CD4-positive, alpha-beta memory T cell (primary cell): ENCODE measurements at regions not wholly inside any gene's neighbourhood (a gene's known extent, or its start where the extent isn't known, plus 50 kb on each side); places are given as distances from the start of the nearest gene placed in this dataset.

ENCODE experiments used
- CTCF ChIA-PET: fragments of 350-600 bp; sonication (Branson Sonifier 250); formaldehyde crosslinking; loops from one replicate; lab custom pipeline; 2021; ENCODE audit warnings: inconsistent platforms; ENCODE audit not compliant: partially characterized antibody; lab: Charles Lee
- POLR2A ChIA-PET: fragments of 350-600 bp; sonication (Branson Sonifier 250); formaldehyde crosslinking; loops from one replicate; lab custom pipeline; 2021; ENCODE audit not compliant: partially characterized antibody; lab: Charles Lee
- DNase-seq, 5 donors: peaks; one replicate each; pipeline versions ENCODE4 v3.0.0 to v3.0.0-alpha.2; 2020 to 2022; ENCODE audit warnings: mixed read lengths in 1 of 5
- H3K27ac ChIP-seq: one replicate; pipeline ENCODE4 v1.7.0; 2013; ENCODE audit warnings: low read depth, low read length
- H3K27me3 ChIP-seq: 2 replicates; pipeline ENCODE4 v1.7.0; 2013; ENCODE audit warnings: mild to moderate bottlenecking, low read length, moderate library complexity; ENCODE audit not compliant: insufficient read depth
- H3K36me3 ChIP-seq: 2 replicates; pipeline ENCODE4 v1.7.0; 2013; ENCODE audit warnings: mild to moderate bottlenecking, low read length, moderate library complexity; ENCODE audit not compliant: insufficient read depth
- H3K4me1 ChIP-seq: 2 replicates; pipeline ENCODE4 v1.7.0; 2013; ENCODE audit warnings: mild to moderate bottlenecking, low read length, moderate library complexity; ENCODE audit not compliant: insufficient read depth
- H3K4me3 ChIP-seq, 2 donors: one replicate each; pipeline ENCODE4 v1.7.0; 2013; ENCODE audit warnings: low read length in 2 of 2, mild to moderate bottlenecking in 1 of 2
- H3K9me3 ChIP-seq, 2 donors: one replicate each; pipeline ENCODE4 v1.7.0; 2013; ENCODE audit warnings: low read length in 2 of 2, control low read depth in 1 of 2; ENCODE audit not compliant: control insufficient read depth in 1 of 2
- H3K27ac Mint-ChIP-seq, 7 donors: one replicate each; pipeline ENCODE4 v1.8.0; 2020 to 2021; ENCODE audit warnings: mixed read lengths in 7 of 7, mild to moderate bottlenecking in 6 of 7, inconsistent platforms in 3 of 7, moderate library complexity in 3 of 7
- H3K27me3 Mint-ChIP-seq, 2 donors: one replicate each; pipeline ENCODE4 v1.8.0; 2020 to 2021; ENCODE audit warnings: mixed read lengths in 2 of 2
- H3K36me3 Mint-ChIP-seq, 2 donors: one replicate each; pipeline ENCODE4 v1.8.0; 2020 to 2021; ENCODE audit warnings: mixed read lengths in 2 of 2, inconsistent platforms in 1 of 2, mild to moderate bottlenecking in 1 of 2
- H3K4me1 Mint-ChIP-seq, 4 donors: one replicate each; pipeline ENCODE4 v1.8.0; 2020 to 2021; ENCODE audit warnings: mixed read lengths in 4 of 4, mild to moderate bottlenecking in 1 of 4
- H3K4me3 Mint-ChIP-seq, 8 donors: one replicate each; pipeline ENCODE4 v1.8.0; 2020 to 2021; ENCODE audit warnings: mixed read lengths in 8 of 8, mild to moderate bottlenecking in 7 of 8, moderate library complexity in 6 of 8, inconsistent platforms in 3 of 8
- H3K9me3 Mint-ChIP-seq, 8 donors: one replicate each; pipeline ENCODE4 v1.8.0; 2020 to 2021; ENCODE audit warnings: mixed read lengths in 8 of 8, mild to moderate bottlenecking in 5 of 8, inconsistent platforms in 3 of 8, moderate library complexity in 1 of 8
- intact Hi-C: fragments of 100-400 bp; cut with micrococcal nuclease; formaldehyde crosslinking; loops from one replicate; pipeline ENCODE4 v1.15.1; 2023

DNA sequence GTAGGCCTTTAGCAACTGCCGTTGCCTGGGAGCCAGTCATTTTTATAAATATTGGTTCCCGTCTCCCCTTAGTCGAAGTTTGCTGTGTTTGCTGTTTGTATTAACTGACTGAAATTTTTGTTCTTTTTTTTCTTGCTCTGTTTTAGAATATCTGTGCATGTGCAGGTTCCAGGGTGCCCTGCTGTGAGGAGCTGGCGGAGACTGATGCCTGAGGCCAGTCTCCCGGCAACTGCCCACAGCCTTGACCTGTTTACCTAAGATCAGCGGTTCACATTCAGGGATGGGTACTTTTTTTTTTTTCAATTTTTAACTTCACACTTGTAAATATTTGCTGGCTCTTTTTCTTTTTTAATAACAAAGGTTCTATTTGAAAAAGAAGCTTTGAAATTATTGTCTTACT lies 262.6 kb upstream of the ADAMTS16 start:
- no peaks in the 10 kb centered on the region for H3K27me3 ChIP-seq
- Mint-ChIP-seq H3K36me3 (no peaks in the 10 kb centered on the region), H3K27me3 (peaks cover 0 to 1% of the 10 kb centered on the region in 2 donors), H3K9me3 (peaks cover 0 to 4% (median 0%) of the 10 kb centered on the region in 8 donors), H3K4me1 (no peaks in the 10 kb centered on the region), H3K27ac (no peak overlapping the region), H3K4me3 (no peak overlapping the region)
- CTCF ChIA-PET = no interaction called here
- no peaks in the 10 kb centered on the region for H3K4me1 ChIP-seq
- no peaks in the 10 kb centered on the region for H3K9me3 ChIP-seq
- DNase-seq = no peak
- intact Hi-C loops = no loop called here
- H3K36me3 ChIP-seq = no peaks in the 10 kb centered on the region
- H3K27ac ChIP-seq = no peak overlapping the region
- POLR2A ChIA-PET = no interaction called here
- H3K4me3 ChIP-seq = no peak overlapping the region

DNA sequence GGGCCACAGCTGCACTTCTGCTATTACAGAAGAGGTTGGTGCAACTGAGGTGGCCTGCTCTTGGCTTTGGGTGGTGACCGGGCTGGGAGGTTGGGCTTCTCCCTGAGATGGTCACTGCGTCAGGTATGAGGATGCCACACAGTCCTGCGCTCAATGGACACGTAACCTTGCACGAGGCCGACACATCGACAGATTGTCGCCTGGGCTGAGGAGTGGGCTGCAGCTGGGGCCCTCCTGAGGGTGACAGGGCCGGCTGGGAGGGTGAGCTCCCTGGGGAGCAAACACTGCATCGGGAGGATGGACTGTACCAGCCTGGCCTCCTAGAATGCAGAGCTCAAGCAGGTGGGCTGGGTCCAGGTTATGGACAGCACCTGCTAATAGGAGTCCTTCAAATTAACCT lies 261.1 kb upstream of the ADAMTS16 start:
- Histone ChIP-seq H3K27ac (no peak overlapping the region), H3K27me3 (no peaks in the 10 kb centered on the region), H3K4me3 (no peak overlapping the region), H3K9me3 (no peaks in the 10 kb centered on the region), H3K4me1 (no peaks in the 10 kb centered on the region), H3K36me3 (no peaks in the 10 kb centered on the region)
- Mint-ChIP-seq H3K27me3 (peaks cover 0 to 1% of the 10 kb centered on the region in 2 donors), H3K27ac (no peak overlapping the region), H3K4me1 (no peaks in the 10 kb centered on the region), H3K9me3 (peaks cover 0 to 4% (median 0%) of the 10 kb centered on the region in 8 donors), H3K36me3 (no peaks in the 10 kb centered on the region), H3K4me3 (no peak overlapping the region)
- CTCF ChIA-PET = interaction anchor here (1.7 kb wide), 1 partner anchor 8 kb away, joined by 4 read pairs; no protein-coding TSS in a partner anchor
- intact Hi-C loops = no loop called here
- POLR2A ChIA-PET = no interaction called here
- DNase-seq = no peak

DNA sequence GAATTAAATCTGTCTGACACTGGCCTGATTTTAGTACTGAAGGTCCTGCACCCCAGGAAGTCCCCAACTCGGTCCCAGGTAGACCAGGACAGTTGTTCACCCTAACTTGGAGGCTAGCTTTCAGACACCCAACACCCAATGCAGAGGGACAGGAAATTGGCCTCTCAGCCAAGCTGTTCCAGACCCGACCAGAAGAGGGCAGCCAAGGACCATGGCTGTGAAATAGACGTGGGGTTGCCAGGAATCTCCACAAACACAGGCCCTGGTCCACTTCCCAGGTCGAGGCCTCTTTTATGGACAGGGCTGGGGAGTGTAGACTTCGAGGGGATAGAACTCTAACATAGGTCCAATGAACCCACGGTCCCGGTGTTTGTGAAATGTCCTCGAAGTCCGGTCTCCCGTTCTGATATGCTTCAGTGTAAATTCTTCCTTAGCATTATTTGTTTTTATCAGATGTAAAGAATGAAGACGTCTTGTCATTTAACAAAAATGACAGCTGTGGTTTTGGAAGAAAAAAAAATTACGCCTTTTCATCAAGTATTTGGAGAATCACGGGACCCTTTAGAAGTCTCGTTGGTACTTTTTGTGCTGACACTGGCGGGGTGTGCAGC lies 260.3 kb upstream of the ADAMTS16 start:
- no peak overlapping the region for H3K4me3 ChIP-seq
- Mint-ChIP-seq H3K27ac (no peak overlapping the region), H3K9me3 (peaks cover 0 to 5% (median 0%) of the 10 kb centered on the region in 8 donors), H3K36me3 (no peaks in the 10 kb centered on the region), H3K27me3 (peaks cover 0 to 1% of the 10 kb centered on the region in 2 donors), H3K4me1 (no peaks in the 10 kb centered on the region), H3K4me3 (no peak overlapping the region)
- peak in 1 of 5 donors; percentile 11 for DNase-seq
- H3K4me1 ChIP-seq = no peaks in the 10 kb centered on the region
- ChIA-PET CTCF (interaction anchor here (1.7 kb wide), 1 partner anchor 9 kb away, joined by 4 read pairs; no protein-coding TSS in a partner anchor), POLR2A (no interaction called here)
- intact Hi-C loops = no loop called here
- H3K27ac ChIP-seq = no peak overlapping the region
- H3K36me3 ChIP-seq = no peaks in the 10 kb centered on the region
- no peaks in the 10 kb centered on the region for H3K27me3 ChIP-seq
- no peaks in the 10 kb centered on the region for H3K9me3 ChIP-seq

DNA sequence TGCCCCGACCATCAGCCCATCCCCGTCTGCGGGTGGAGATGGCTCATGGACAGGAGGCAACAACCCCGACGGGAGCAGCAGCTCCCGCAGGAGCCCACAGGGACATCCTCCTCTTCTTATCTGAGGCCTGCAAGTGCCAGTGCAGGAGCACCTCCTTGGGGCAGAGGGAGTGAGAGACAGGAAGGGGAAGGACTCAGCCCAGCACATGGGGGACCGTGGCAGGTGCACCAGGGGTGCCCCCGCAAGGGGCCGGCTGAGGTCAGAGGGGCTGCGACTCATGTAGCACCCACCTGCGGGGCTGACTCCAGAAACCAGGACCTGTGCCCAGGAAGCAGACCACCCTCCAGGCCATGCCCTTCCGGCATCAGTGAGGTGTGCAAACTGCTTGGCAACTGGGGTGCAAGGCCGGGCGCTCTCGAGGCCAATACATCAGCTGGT lies 259.8 kb upstream of the ADAMTS16 start:
- H3K4me1 ChIP-seq = no peaks in the 10 kb centered on the region
- H3K4me3 ChIP-seq = no peak overlapping the region
- Mint-ChIP-seq H3K27me3 (peaks cover 0 to 1% of the 10 kb centered on the region in 2 donors), H3K4me3 (no peak overlapping the region), H3K9me3 (peaks cover 0 to 8% (median 0%) of the 10 kb centered on the region in 8 donors), H3K36me3 (no peaks in the 10 kb centered on the region), H3K4me1 (no peaks in the 10 kb centered on the region), H3K27ac (no peak overlapping the region)
- intact Hi-C loops = no loop called here
- H3K36me3 ChIP-seq = no peaks in the 10 kb centered on the region
- CTCF ChIA-PET = interaction anchor here (1.0 to 1.7 kb wide), 2 partner anchors 9 to 13 kb away, joined by 3 to 4 read pairs; no protein-coding TSS in a partner anchor
- POLR2A ChIA-PET = no interaction called here
- no peaks in the 10 kb centered on the region for H3K9me3 ChIP-seq
- H3K27ac ChIP-seq = no peak overlapping the region
- DNase-seq = no peak
- H3K27me3 ChIP-seq = no peaks in the 10 kb centered on the region

DNA sequence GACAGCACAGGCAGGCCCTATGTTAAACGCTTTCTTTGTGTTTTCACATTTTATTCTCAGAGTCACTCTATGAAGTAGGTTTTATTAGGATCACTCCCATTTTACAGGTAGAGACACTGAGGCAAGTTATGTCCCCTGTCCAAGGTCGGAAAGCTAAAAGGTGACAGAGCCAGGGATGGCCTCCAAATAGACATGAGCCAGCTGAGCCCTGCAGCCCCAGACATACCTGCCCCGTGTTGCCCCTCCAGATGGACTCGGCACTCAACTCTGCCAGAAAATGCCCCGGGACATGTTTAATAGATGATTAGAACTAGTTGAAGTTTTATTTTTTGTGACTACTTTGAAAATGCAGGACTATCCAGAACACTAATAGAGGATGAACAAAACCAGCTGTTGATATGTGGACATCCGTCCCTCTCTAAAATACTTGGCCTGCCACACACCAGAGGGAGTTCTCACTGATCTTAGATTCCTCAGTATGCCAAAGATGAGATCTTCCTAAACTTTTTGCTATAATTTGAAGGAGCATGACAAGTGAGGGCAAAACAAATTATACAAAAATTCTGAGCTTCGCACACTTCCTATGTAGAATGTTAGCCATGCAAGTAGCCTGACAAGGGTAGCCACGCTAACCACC lies 258.6 kb upstream of the ADAMTS16 start:
- Histone ChIP-seq H3K4me3 (no peak overlapping the region), H3K4me1 (no peaks in the 10 kb centered on the region), H3K9me3 (no peaks in the 10 kb centered on the region), H3K27me3 (no peaks in the 10 kb centered on the region), H3K36me3 (no peaks in the 10 kb centered on the region), H3K27ac (no peak overlapping the region)
- CTCF ChIA-PET = interaction anchor here (1.0 kb wide), 1 partner anchor 11 kb away, joined by 3 read pairs; no protein-coding TSS in a partner anchor
- DNase-seq = no peak
- Mint-ChIP-seq H3K4me1 (no peaks in the 10 kb centered on the region), H3K36me3 (no peaks in the 10 kb centered on the region), H3K27ac (no peak overlapping the region), H3K4me3 (no peak overlapping the region), H3K9me3 (peaks cover 0 to 8% (median 1%) of the 10 kb centered on the region in 8 donors), H3K27me3 (peaks cover 0 to 1% of the 10 kb centered on the region in 2 donors)
- POLR2A ChIA-PET = no interaction called here
- intact Hi-C loops = no loop called here

DNA sequence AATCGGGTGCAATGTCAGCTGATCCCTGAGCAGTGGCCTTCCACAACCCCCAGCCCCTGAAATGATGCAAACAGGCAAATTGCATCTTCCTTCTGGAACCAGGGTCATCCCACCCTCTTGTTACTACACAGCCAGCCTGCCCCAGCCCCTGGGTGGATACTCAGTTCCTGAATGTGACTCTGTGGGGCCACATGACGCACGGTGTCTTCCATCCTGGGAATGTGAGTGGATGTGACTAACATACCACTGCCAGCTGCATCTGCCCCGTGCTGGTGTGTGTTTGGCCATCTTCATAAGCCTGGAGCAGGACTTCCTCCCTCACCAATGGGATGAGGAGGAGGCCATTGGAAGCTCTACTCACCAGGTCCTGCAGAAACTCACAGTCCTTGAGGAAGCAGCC lies 257.9 kb upstream of the ADAMTS16 start:
- Histone ChIP-seq H3K27ac (no peak overlapping the region), H3K4me1 (no peaks in the 10 kb centered on the region), H3K36me3 (no peaks in the 10 kb centered on the region), H3K9me3 (no peaks in the 10 kb centered on the region), H3K4me3 (no peak overlapping the region), H3K27me3 (no peaks in the 10 kb centered on the region)
- Mint-ChIP-seq H3K36me3 (no peaks in the 10 kb centered on the region), H3K27me3 (peaks cover 0 to 1% of the 10 kb centered on the region in 2 donors), H3K4me1 (no peaks in the 10 kb centered on the region), H3K4me3 (no peak overlapping the region), H3K9me3 (peaks cover 0 to 8% (median 1%) of the 10 kb centered on the region in 8 donors), H3K27ac (no peak overlapping the region)
- intact Hi-C loops = no loop called here
- POLR2A ChIA-PET = no interaction called here
- DNase-seq = no peak
- CTCF ChIA-PET = no interaction called here

DNA sequence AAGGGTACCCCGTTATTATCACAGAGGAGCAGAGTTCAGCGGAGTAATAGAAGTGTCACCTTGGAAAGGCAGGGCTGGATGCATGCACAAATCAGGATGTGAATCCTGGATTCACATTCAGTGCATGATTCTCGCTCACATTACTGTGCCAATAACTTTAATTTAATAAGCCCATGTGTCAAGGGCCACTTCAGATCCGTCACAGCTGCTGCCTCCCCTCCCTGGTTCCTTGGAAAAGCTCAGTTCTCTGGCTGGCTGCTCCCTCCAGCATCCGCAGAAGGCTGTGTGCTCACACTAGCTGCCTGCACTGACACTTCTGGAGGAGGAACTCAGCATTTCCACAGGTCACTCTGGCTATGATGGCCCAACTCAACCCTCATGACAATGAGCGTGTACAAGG lies 256.8 kb upstream of the ADAMTS16 start:
- Histone ChIP-seq H3K4me1 (no peaks in the 10 kb centered on the region), H3K36me3 (no peaks in the 10 kb centered on the region), H3K27me3 (no peaks in the 10 kb centered on the region), H3K27ac (no peak overlapping the region), H3K9me3 (no peaks in the 10 kb centered on the region), H3K4me3 (no peak overlapping the region)
- H3K9me3 Mint-ChIP-seq = peaks cover 0 to 7% (median 1%) of the 10 kb centered on the region in 8 donors
- H3K4me3 Mint-ChIP-seq = no peak overlapping the region
- no peaks in the 10 kb centered on the region for H3K36me3 Mint-ChIP-seq
- no peak overlapping the region for H3K27ac Mint-ChIP-seq
- CTCF ChIA-PET = no interaction called here
- DNase-seq = no peak
- H3K27me3 Mint-ChIP-seq = peaks cover 0 to 1% of the 10 kb centered on the region in 2 donors
- POLR2A ChIA-PET = no interaction called here
- no peaks in the 10 kb centered on the region for H3K4me1 Mint-ChIP-seq
- intact Hi-C loops = no loop called here
